Stimulated activated CD4-positive, alpha-beta T cell treated with anti-CD3 and anti-CD28 coated beads, Interleukin-12 subunit alpha, Interleukin-12 subunit beta, amount 100 ng/mL, for 48 hours (primary cell): ENCODE measurements at regions not wholly inside any gene's neighbourhood (a gene's known extent, or its start where the extent isn't known, plus 50 kb on each side); places are given as distances from the start of the nearest gene placed in this dataset.
"Not testable (repeated sequence)": the region's sequence is repeated elsewhere in the genome, so short reads cannot be mapped to it uniquely, and the experiment has no call there.

Experiments used
- DNase-seq, 3 donors: peaks; one replicate each; pipeline ENCODE4 v3.0.0-alpha.2; 2020; ENCODE audit warnings: low read depth in 2 of 3, low spot score in 1 of 3

DNA sequence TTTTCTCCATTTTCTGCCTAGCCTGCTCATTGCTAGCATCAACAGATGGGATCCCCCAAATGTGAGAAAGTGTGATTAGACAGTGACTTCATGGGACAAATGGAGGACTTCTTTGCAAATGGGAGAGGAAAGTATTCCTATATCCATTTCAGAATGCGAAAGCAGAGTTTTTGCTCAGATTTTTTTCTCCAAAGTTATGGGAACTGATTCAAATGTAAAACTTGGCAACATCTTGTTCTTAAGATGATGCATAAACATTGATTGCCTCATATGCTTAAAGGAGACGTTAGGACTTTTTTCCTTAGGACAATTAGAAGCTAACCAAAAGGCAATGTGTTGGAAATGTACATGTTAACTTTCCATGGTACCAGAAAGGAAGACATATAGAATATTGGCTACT is 704.3 kb upstream of the ZNF608 start:
- DNase-seq = no peak

DNA sequence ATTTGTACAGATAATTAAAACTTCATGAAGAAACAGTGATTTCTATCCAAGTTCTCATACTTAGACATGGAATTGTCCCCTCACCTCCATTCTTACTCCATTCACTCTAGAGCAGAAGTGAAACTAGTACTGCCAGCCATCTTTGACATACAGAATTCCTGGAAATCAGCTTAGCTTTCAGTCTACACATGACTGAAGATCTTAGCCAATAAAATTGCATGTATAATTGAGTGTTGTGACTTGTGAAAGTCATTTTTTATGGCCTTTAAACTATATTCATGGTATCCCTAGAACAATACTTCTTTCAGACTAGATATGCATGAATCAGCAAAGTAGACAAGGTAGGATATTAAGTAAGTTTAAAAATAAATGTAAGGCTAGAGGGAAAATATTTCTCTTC is 705.2 kb upstream of the ZNF608 start:
- DNase-seq = no peak

DNA sequence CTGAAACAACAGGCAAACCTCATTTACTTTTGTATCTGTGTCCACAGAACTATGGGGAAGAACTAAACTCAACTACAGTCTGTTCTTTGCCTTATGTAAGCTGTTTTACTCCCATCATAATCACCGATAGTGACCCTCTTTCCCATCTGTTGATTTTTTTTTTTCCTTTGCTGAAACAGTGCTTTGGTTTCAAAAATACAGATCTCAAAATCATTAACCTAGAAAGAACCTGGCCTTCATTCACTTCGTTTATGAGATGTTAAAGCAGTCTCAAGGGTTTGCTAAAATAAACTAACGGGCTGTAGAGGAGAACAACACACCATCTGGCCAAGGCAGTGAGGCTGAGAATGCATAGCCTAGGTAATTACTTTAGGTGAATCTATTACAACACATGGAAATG is 706.6 kb upstream of the ZNF608 start:
- no peak for DNase-seq

DNA sequence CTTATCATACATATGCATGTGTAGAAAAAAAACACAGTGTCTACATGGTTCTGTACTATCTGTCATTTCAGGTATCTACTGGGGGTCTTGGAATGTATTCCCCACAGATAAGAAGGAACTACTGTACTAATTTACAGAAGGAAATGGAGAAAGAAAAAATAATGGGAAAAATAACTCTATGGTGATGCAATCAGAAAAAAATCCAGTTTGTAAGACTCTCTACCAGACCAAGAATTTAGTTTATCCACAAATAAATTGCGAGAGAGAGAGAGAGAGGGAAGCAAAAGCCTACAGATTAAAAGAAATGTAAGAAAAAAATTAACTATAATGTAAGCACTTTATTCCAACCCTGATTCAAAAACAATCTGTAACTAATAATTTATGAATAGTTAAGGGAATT is 708.6 kb upstream of the ZNF608 start:
- DNase-seq = no peak

DNA sequence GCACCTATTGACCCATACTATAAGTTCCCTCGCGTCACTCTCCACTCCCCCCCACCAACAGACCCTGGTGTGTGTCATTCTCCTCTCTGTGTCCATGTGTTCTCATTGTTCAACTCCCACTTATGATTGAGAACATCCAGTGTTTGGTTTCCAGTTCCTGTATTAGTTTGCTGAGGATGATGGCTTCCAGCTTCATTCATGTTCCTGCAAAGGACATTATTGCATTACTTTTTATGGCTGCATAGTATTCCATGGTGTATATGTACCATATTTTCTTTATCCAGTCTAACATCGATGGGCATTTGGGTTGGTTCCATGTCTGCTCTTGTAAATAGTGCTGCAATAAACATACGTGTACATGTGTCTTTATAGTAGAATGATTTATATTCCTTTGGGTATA is 709.6 kb upstream of the ZNF608 start:
- DNase-seq = not testable (repeated sequence)

DNA sequence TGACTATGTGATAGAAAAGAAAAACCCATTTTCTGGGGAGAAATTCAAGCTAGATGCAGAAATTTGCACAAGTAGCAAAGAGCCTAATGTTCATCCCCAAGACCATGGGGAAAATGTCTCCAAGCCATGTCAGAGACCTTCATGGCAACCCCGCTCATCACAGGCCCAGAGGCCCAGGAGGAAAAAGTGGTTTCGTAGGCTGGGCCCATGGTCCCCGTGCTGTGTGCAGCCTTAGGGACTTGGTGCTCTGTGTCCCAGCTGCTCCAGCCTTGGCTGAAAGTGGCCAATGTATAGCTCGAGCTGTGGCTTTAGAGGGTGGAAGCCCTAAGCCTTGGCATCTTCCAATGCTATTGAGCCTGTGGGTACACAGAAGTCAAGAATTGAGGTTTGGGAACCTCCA is 711.2 kb upstream of the ZNF608 start:
- no peak for DNase-seq

DNA sequence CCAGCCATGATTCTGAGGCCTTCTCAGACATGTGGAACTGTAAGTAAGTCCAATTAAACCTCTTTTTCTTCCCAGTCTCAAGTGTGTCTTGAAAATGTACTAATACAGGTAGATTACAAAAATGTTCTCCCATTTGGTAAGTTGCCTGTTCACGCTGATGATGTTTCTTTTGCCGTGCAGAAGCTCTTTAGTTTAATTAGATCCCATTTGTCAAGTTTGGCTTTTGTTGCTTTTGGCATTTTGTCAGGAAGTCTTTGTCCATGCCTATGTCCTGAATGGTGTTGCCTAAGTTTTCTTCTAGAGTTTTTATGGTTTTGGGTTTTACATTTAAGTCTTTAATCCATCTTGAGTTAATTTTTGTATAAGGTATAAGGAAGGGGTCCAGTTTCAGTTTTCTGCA is 712.5 kb upstream of the ZNF608 start:
- not testable (repeated sequence) for DNase-seq

DNA sequence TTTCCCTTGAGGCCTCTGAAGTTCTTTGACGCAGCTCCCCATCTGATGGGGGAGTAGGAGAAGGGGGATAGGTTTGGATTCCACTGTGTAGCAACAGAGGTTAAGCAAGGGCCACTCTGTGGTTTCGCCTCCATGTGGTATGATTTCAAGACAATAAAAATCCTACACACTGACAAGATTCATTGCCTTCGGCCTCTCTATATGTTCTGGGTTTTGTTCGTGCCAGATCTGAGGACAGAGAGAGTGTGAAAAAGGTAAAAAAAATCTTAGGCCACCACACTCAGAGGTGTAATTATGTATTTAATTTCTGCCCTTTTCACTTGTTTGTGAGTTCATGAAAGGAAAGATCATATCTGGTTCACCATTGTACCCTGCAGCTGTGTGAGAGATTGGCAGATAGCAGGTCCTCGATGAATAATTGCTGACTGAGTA is 715.2 kb upstream of the ZNF608 start:
- DNase-seq = no peak

DNA sequence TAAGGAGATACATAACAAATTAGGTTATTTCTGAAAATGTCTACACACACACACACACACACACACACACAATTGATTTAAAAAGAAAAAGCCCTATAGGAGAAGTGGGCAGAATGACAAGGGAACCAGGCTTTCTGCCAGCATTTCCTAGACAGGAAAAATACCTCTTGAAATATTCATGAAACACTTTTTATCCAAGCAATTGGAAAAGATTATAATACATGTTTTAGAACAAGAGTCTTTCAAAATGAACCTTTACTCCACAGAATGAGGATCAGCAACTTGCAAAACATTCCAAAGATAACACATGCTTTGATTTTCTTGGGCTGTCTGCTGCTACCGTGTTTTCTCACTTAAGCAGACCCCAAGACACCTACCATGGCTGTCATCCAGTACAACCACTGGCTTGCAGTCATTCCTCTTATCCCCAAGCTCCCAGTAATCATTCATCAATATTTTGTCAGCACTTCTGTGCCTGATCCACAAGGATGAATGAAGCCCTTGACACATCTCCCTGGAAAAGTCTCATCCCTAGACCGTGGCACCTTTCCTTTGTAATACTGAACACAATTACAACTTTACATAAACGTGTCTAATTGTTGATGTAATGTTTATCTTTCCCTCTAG is 717.1 kb upstream of the ZNF608 start:
- DNase-seq = no peak

DNA sequence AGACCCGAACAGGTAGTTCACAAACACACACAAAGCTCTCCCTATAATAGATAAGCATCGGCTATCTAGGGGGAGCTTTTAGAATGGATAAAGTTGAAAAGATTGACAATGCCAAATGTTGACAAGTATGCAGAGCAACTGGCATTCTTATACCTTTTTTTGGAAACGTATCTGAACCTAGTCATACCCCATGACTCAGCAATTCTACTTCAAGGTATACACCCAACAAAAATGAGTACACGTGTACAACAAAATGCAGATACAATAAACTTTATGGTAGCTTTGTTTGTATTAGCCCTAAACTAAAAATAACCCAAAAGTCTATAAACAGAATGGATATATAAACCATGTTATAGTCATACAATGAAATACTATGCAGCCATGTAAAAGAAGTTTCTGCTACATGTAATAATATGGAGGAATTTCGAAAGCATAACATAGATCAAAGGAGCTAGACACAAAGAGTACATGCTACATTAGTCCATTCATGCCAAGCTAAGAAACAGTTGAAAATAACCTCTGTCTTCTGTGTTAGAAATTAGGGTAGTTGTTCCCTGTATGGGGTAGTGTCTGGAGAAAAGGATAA is 718.5 kb upstream of the ZNF608 start:
- DNase-seq = no peak

DNA sequence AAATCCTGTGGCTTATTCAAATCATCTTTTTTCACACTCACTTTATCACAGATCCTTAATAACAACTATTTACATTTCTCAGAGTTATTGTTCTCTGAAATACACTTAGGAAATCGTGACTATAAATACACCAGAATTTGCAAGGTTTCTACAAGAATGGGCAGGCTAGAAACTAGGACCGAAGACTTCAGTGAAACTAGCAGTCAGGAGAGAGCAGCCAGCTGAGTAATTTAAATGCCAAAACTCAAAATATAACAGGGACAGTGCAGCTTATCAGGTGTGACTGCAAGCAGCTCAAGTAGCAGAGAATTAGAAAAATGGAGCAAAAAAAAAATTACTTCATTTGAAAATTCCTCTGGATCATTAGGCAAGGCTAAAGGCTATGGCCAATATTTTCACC is 719.3 kb upstream of the ZNF608 start:
- DNase-seq = no peak

DNA sequence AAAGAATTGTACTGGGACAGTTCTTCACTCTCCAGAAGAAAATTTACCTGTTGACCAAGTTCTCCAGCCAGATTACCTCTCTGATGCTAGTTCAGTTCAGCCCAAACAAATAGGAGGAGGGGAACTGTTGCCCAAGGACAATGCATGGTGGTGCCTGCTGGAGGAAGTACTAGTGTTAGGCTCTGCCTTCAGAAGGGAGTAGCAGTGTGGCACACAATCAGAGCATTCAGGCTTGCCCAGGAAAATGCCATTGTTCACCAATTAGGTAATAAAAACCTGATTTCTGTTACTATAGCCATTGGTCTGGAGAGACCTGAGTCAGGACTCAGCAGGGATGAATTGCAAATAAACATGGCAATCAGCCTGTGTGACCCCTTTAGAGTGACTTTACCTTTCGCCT is 720.8 kb upstream of the ZNF608 start:
- no peak for DNase-seq

DNA sequence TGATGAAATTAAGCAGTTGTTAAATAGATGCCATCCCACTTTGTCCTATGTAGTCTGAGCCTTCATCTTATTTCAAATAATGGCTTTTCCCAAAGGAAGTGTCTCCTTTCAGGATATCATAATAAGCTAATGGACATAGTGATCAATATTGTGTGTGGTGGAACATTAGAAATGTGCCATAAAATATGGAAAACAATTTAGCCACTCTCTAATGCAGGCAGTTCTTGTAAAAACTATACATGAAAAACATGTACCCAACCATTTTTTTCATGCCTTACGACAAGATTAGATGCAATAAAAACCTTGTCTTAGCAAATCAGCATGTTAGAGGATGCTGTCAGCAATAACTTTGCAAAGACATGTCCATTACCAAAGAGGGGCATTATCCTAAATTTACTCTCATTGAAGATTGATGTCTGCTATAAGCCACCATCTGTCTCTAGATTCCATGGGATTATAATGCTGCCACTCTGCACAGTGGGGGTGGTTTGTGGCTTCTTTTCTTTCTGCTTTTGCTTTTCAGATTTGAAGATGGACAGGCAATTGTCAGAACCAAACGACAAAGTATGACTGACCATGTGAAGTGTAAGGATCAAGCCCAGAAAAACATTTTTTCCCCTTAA is 724.0 kb upstream of the ZNF608 start:
- DNase-seq = no peak

DNA sequence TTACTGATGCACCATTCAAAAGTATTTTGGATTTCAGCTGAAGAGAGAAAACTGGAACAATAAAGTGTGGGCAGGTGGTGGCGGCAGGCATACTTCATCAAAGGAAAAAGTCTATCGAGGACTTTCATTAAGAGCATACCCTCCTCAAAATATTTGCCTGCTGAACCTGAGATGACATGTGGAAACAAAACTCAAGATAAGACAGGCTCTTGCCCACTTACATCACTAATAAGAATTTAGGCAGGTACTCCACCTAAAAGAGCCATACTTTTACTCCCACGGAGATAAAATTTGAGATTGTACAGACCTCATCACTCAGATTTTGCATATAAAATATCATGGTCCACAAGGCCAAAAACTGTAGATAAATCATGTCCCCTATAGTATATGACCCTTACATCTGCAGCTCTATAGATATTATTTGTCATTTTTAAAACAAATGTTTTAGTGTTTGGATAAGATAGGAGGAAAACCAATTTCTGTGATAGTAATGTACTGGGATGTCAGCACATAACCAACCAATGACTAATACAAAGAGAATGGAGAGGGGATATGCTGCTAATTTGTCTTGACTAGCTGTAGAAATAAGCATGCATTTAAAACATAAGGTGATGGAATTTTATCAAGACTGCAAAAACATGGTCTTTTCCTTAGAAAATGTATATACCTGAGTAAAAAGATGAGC is 730.6 kb upstream of the ZNF608 start:
- DNase-seq = no peak

DNA sequence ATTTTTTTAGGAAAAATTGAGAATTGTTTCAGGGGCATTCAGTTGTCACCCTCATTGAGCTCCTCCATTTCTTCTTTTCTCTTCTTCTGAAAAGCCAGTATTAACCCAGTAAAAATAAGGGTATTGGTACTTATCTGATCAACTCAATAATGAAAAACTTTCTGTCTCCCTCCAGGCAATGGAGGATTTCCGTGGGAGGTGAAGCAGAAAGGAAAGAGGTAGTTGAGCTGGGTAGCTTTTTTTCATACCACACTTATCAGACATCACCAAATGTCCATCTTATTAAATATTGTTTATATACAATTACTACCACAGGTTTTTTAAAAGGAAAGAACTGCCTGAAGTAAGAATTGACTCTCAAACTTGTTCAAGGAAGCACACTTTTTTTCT is 731.1 kb upstream of the ZNF608 start:
- no peak for DNase-seq

DNA sequence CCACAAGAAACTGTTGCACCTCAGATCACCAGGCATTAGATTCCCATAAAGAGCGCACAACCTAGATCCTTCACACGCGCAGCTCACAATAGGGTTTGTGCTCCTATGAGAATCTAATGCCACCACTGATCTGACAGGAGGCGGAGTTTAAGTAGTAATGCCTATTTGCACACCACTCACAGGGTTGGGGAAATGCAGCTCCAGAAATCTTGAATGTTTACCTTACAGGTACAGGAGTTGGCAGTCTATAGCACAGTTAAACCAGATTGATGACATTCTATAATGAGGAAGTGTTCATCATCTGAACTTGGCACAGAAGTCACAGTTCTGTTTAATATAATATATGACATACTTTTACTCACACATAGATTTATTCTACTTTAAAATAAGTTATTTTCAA is 732.2 kb upstream of the ZNF608 start:
- DNase-seq = no peak

DNA sequence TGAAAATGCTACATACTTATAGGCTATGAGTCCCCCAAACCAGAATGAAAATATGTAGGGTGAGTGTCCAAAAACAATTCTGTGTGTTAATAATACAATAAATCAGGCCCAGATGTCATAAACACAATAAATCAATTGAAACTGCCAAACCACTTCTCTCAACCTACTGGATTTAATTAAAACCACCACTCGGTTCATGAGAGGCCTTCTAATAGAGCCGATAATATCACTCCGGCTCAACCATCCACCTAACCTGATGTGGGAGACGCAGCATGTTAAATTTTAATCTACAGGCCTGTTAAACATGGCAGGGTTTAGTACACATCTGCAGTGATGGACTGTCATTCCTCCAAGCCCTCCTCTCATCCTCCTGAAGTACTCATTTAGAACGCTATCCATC is 734.5 kb upstream of the ZNF608 start:
- no peak for DNase-seq

DNA sequence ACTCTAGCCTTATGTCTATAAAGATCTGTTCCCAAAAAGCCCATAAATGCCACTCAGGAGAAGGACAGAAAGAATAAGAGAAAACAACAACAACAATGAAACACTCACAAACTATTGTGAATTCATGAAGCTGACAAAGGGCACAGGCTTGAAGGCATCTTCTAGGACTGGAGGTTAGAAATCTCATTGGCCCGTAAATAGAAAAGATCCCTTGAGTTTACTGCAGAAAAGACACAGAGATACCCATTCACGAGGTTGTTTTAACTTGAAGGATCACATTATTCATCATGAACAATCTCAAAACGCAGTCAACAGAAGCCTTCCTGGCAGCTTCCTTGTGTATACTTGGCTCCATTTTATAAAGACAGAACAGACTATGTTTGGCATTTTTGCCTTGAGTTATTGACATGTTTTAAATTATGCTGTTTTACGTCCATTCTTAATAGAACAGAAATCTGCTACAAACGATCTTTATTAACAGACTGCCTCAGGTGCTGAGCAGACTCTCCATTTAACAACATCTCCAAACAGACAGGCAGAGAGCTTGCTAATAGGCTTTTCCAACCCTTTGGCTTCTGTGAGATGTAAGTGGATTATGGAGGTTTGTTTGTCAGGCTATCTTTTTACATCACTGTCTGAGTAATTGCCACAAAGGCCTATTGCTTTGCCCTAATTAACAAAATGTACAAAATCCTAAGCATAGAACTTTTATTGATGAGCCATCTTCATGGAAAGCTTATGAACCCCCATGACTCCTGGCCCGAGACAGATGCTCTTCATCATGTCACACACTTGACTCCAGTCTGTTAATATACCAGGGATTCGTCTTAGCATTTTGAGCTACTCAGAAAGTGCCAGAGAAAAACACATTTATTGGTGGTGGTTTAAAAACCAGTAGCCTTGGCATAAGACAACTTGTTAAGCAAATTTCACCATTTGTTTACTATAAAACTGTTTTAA is 735.3 kb upstream of the ZNF608 start:
- no peak for DNase-seq

DNA sequence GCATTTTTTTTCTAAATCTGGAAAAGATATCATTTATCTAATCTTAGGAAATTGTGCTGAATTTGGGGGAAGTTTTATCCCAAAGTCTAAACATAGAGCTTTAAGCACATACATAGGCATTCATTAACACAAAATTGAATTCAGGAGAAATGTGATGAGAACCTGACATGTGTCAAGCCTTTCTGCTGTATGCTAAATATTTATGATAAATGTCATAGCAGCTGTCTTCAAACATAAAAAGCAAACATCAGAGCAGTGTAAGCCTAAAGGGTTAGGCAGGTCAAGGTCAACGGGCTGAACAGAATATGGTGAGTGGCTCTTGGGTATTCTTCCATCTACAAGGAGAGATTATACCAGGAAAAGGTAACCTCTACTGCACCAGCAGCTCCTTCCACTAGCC is 737.2 kb upstream of the ZNF608 start:
- DNase-seq = no peak

DNA sequence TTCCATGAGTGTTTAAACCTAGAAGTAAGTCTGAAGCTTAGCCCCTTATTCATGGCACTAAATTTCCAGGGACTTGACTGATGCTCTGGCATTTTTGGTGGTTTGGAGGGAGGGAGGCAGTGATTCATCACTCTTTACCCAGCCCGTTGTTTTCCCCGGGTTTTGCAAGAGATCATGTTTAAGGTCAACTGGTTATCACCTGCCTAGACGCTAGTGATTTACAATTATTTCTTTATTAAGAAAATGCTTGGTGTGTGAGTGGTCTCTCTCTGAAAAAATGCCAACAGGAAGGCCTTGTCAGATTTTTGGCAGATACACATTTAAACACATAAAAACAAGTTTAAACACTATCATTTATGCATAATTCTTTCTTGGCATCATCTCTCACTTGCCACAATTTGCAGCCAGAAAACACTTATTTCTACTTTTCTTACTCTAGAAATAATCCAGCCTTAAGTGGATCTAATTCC is 737.9 kb upstream of the ZNF608 start:
- no peak for DNase-seq
